H1 (cell line): ENCODE measurements at regions not wholly inside any gene's neighbourhood (a gene's known extent, or its start where the extent isn't known, plus 50 kb on each side); places are given as distances from the start of the nearest gene placed in this dataset.

Experiments used
- BACH1 ChIP-seq: IDR thresholded peaks from 2 replicates; pipeline ENCODE4 v1.6.1; 2012; ENCODE audit warnings: low read length, improper control_type of control experiment
- CTCF ChIP-seq, 3 experiments: IDR thresholded peaks; 1 replicate in 2 of 3; 2 replicates in 1 of 3; pipeline versions ENCODE4 v1.5.1 to v1.6.1; 2011; ENCODE audit warnings: low read length in 3 of 3, mild to moderate bottlenecking in 3 of 3, inconsistent platforms in 2 of 3, low read depth in 1 of 3, moderate library complexity in 1 of 3; ENCODE audit not compliant: insufficient read depth in 1 of 3; ENCODE audit errors: control extremely low read depth in 1 of 3
- RAD21 ChIP-seq, 2 experiments: IDR thresholded peaks in 1 of 2; conservative IDR thresholded peaks in 1 of 2; 2 replicates each; pipeline ENCODE4 v1.6.1; 2011; ENCODE audit warnings: low read depth in 2 of 2, low read length in 2 of 2, improper control_type of control experiment in 1 of 2, inconsistent platforms in 1 of 2, mild to moderate bottlenecking in 1 of 2, moderate library complexity in 1 of 2

GRCh38 chr1:82227306-82228095, 426.8 kb downstream of the ADGRL2 start:
- no peak for TF ChIP-seq CTCF (IDR thresholded peaks at IDR 0.05; ENCODE audit: control extremely low read depth in 1 of 3, insufficient read depth in 1 of 3, low read depth in 1 of 3, low read length in 3 of 3)
- TF ChIP-seq RAD21 (IDR thresholded peaks at IDR 0.05 in 1 of 2, conservative IDR thresholded peaks at IDR 0.05 in 1 of 2; ENCODE audit: low read depth in 2 of 2, low read length in 2 of 2) = no peak
- TF ChIP-seq BACH1 = no peak
